PC-9 (cell line): ENCODE measurements at regions not wholly inside any gene's neighbourhood (a gene's known extent, or its start where the extent isn't known, plus 50 kb on each side); places are given as distances from the start of the nearest gene placed in this dataset.

Source experiments
- BruUV-seq: library from RNA; stranded (reverse); fragments of 400-500 nt; replicated peaks from 2 replicates; lab custom pipeline; 2021; lab: Mats Ljungman, UMichigan
- CTCF ChIA-PET: fragments of 300-600 bp; sonication (Branson Sonifier 250); formaldehyde crosslinking; loops from one replicate; lab custom pipeline; 2022; ENCODE audit warnings: antibody characterized with exemption; lab: Charles Lee
- POLR2A ChIA-PET: fragments of 300-600 bp; sonication (Branson Sonifier 250); formaldehyde crosslinking; loops from one replicate; lab custom pipeline; 2022; ENCODE audit warnings: antibody characterized with exemption; ENCODE audit not compliant: unreplicated experiment; lab: Charles Lee
- DNase-seq, 2 experiments: peaks; one replicate each; pipeline versions ENCODE4 v3.0.0 to v3.0.0-alpha.2; 2015 to 2022; ENCODE audit warnings: mixed read lengths in 1 of 2
- H2AFZ ChIP-seq: fragments of 200-600 bp; sonication (generic); 2 replicates; pipeline ENCODE4 v1.8.1; 2017; ENCODE audit warnings: antibody characterized with exemption
- H3F3A ChIP-seq: fragments of 200-600 bp; sonication (generic); 2 replicates; pipeline ENCODE4 v1.8.1; 2017; ENCODE audit warnings: antibody characterized with exemption, mild to moderate bottlenecking, low read depth; ENCODE audit not compliant: insufficient read depth
- H3K27ac ChIP-seq: fragments of 200-600 bp; sonication (generic); 2 replicates; pipeline ENCODE4 v1.6.1; 2016; ENCODE audit warnings: mixed run types
- H3K27me3 ChIP-seq: fragments of 200-600 bp; sonication (generic); 2 replicates; pipeline ENCODE4 v1.6.1; 2016; ENCODE audit warnings: low read depth, mixed run types; ENCODE audit not compliant: insufficient read depth
- H3K36me3 ChIP-seq: fragments of 200-600 bp; sonication (generic); 2 replicates; pipeline ENCODE4 v1.6.1; 2016; ENCODE audit warnings: low read depth, mixed run types
- H3K4me1 ChIP-seq: fragments of 200-600 bp; sonication (generic); replicated peaks from 2 replicates; pipeline ENCODE4 v1.6.1; 2016; ENCODE audit warnings: mixed run types; ENCODE audit not compliant: insufficient read depth
- H3K4me2 ChIP-seq: fragments of 200-600 bp; sonication (generic); 2 replicates; pipeline ENCODE4 v1.6.1; 2017; ENCODE audit warnings: mixed run types
- H3K4me3 ChIP-seq: fragments of 200-600 bp; sonication (generic); 2 replicates; pipeline ENCODE4 v1.6.1; 2016; ENCODE audit warnings: mixed run types
- H3K79me2 ChIP-seq: fragments of 200-600 bp; sonication (generic); 2 replicates; pipeline ENCODE4 v1.6.1; 2017; ENCODE audit warnings: low read depth, mixed run types
- H3K9me2 ChIP-seq: fragments of 200-600 bp; sonication (generic); 2 replicates; pipeline ENCODE4 v1.8.1; 2017; ENCODE audit warnings: mild to moderate bottlenecking; ENCODE audit not compliant: insufficient read depth
- H3K9me3 ChIP-seq: fragments of 200-600 bp; sonication (generic); 2 replicates; pipeline ENCODE4 v1.8.1; 2016; ENCODE audit warnings: low read depth; ENCODE audit not compliant: insufficient read depth
- H4K20me1 ChIP-seq: fragments of 200-600 bp; sonication (generic); 2 replicates; pipeline ENCODE4 v1.8.1; 2017; ENCODE audit not compliant: insufficient read depth
- CTCF ChIP-seq: fragments of 200-600 bp; sonication (generic); conservative IDR thresholded peaks from 2 replicates; pipeline ENCODE4 v1.6.1; 2017; ENCODE audit warnings: mixed run types, antibody characterized with exemption, mild to moderate bottlenecking, moderate library complexity
- EZH2 ChIP-seq: fragments of 200-600 bp; sonication (generic); IDR thresholded peaks from 2 replicates; pipeline ENCODE4 v1.8.0; 2017; ENCODE audit warnings: antibody characterized with exemption, low read depth
- intact Hi-C: fragments of 100-400 bp; cut with micrococcal nuclease; formaldehyde crosslinking; loops from one replicate; pipeline ENCODE4 v1.10.0; 2022; ENCODE audit not compliant: unreplicated experiment

GRCh38 chr5:165400086-165400485 lies 1894.7 kb downstream of the MAT2B start:
- no peak overlapping the region for H3K4me3 ChIP-seq
- ChIA-PET CTCF (no interaction called here), POLR2A (no interaction called here)
- no peaks in the 10 kb centered on the region for H3K27me3 ChIP-seq
- H4K20me1 ChIP-seq = no peaks in the 10 kb centered on the region
- DNase-seq = no peak
- TF ChIP-seq CTCF (no peak), EZH2 (no peak)
- no peaks in the 10 kb centered on the region for H3F3A ChIP-seq
- no peak overlapping the region for H3K27ac ChIP-seq
- H3K9me2 ChIP-seq = no peaks in the 10 kb centered on the region
- H3K4me2 ChIP-seq = no peak overlapping the region
- no peaks in the 10 kb centered on the region for H3K79me2 ChIP-seq
- no TSS peak for BruUV-seq
- H2AFZ ChIP-seq = no peak overlapping the region
- H3K9me3 ChIP-seq = no peaks in the 10 kb centered on the region
- intact Hi-C loops = no loop called here
- no peaks in the 10 kb centered on the region for H3K36me3 ChIP-seq
- H3K4me1 ChIP-seq = no peaks in the 10 kb centered on the region

GRCh38 chr5:165404917-165405316 lies 1899.5 kb downstream of the MAT2B start:
- Histone ChIP-seq H3K4me2 (no peak overlapping the region), H3K36me3 (no peaks in the 10 kb centered on the region), H4K20me1 (no peaks in the 10 kb centered on the region), H3K27ac (no peak overlapping the region), H3K79me2 (no peaks in the 10 kb centered on the region), H3F3A (no peaks in the 10 kb centered on the region), H2AFZ (no peak overlapping the region), H3K4me3 (no peak overlapping the region), H3K9me3 (no peaks in the 10 kb centered on the region), H3K4me1 (no peaks in the 10 kb centered on the region), H3K9me2 (no peaks in the 10 kb centered on the region), H3K27me3 (no peaks in the 10 kb centered on the region)
- CTCF ChIA-PET = no interaction called here
- intact Hi-C loops = no loop called here
- DNase-seq = no peak
- BruUV-seq = no TSS peak
- TF ChIP-seq CTCF = no peak
- TF ChIP-seq EZH2 = no peak
- POLR2A ChIA-PET = no interaction called here

- POLR2A ChIA-PET = no interaction called here
- H3K79me2 ChIP-seq = no peaks in the 10 kb centered on the region
- H3F3A ChIP-seq = no peaks in the 10 kb centered on the region
- no peaks in the 10 kb centered on the region for H3K4me1 ChIP-seq
- H3K27me3 ChIP-seq = no peaks in the 10 kb centered on the region
- CTCF ChIA-PET = no interaction called here
- no peak overlapping the region for H3K4me3 ChIP-seq
- no peak for TF ChIP-seq CTCF
- TF ChIP-seq EZH2 = no peak
- H3K4me2 ChIP-seq = no peak overlapping the region
- no peaks in the 10 kb centered on the region for H3K9me2 ChIP-seq
- no peak overlapping the region for H2AFZ ChIP-seq
- intact Hi-C loops = no loop called here
- no peaks in the 10 kb centered on the region for H4K20me1 ChIP-seq
- no peaks in the 10 kb centered on the region for H3K9me3 ChIP-seq
- BruUV-seq = no TSS peak
- no peaks in the 10 kb centered on the region for H3K36me3 ChIP-seq
- DNase-seq = no peak
- no peak overlapping the region for H3K27ac ChIP-seq
Observed at GRCh38 chr5:165405340-165405739, 1899.9 kb downstream of the MAT2B start.
